ENCODE measurements at regions not wholly inside any gene's neighbourhood (a gene's known extent, or its start where the extent isn't known, plus 50 kb on each side); places are given as distances from the start of the nearest gene placed in this dataset.

- no peak for ATAC-seq (replicated peaks in 1 of 2)
Measured at GRCh38 chr9:86764671-86765343, 182.5 kb downstream of the GAS1 start.

GRCh38 chr9:86764221-86764624 is 183.1 kb downstream of the GAS1 start:
- Mint-ChIP-seq H3K36me3 (ENCODE audit: insufficient read depth in 2 of 2) (no peaks in the 10 kb centered on the region), H3K9me3 (peaks cover 1 to 4% of the 10 kb centered on the region in 2 donors), H3K4me1 (ENCODE audit: low read depth) (no peaks in the 10 kb centered on the region), H3K27ac (no peak overlapping the region), H3K27me3 (ENCODE audit: low read depth) (no peaks in the 10 kb centered on the region), H3K4me3 (no peak overlapping the region)
- DNase-seq (no peak), ATAC-seq (replicated peaks in 1 of 2) (no peak)

More at GRCh38 chr9:86764671-86765343, 182.5 kb downstream of the GAS1 start:
- Mint-ChIP-seq H3K27ac (no peak overlapping the region), H3K9me3 (peaks cover 1 to 4% of the 10 kb centered on the region in 2 donors), H3K36me3 (ENCODE audit: insufficient read depth in 2 of 2) (no peaks in the 10 kb centered on the region), H3K4me1 (ENCODE audit: low read depth) (no peaks in the 10 kb centered on the region), H3K4me3 (no peak overlapping the region), H3K27me3 (ENCODE audit: low read depth) (no peaks in the 10 kb centered on the region)
- DNase-seq: no peak

GRCh38 chr9:86763791-86764190 is 183.5 kb downstream of the GAS1 start:
- Mint-ChIP-seq H3K9me3 (peaks cover 1 to 4% of the 10 kb centered on the region in 2 donors), H3K4me3 (no peak overlapping the region), H3K4me1 (ENCODE audit: low read depth) (no peaks in the 10 kb centered on the region), H3K27me3 (ENCODE audit: low read depth) (no peaks in the 10 kb centered on the region), H3K36me3 (ENCODE audit: insufficient read depth in 2 of 2) (no peaks in the 10 kb centered on the region), H3K27ac (no peak overlapping the region)
- ATAC-seq (replicated peaks in 1 of 2) (no peak), DNase-seq (no peak)

GRCh38 chr9:86757382-86757720 is 190.0 kb downstream of the GAS1 start:
- Mint-ChIP-seq H3K27ac (no peak overlapping the region), H3K9me3 (peaks cover 1 to 4% of the 10 kb centered on the region in 2 donors), H3K4me3 (no peak overlapping the region), H3K4me1 (ENCODE audit: low read depth) (no peaks in the 10 kb centered on the region), H3K36me3 (ENCODE audit: insufficient read depth in 2 of 2) (no peaks in the 10 kb centered on the region), H3K27me3 (ENCODE audit: low read depth) (no peaks in the 10 kb centered on the region)
- no peak for DNase-seq
- no peak for ATAC-seq (replicated peaks in 1 of 2)

GRCh38 chr9:86756576-86757381 is 190.5 kb downstream of the GAS1 start:
- no peak overlapping the region for H3K4me3 Mint-ChIP-seq
- H3K4me1 Mint-ChIP-seq (ENCODE audit: low read depth): no peaks in the 10 kb centered on the region
- DNase-seq (no peak), ATAC-seq (replicated peaks in 1 of 2) (no peak)
- H3K9me3 Mint-ChIP-seq: peaks cover 1 to 4% of the 10 kb centered on the region in 2 donors
- no peaks in the 10 kb centered on the region for H3K27me3 Mint-ChIP-seq (ENCODE audit: low read depth)
- no peak overlapping the region for H3K27ac Mint-ChIP-seq
- no peaks in the 10 kb centered on the region for H3K36me3 Mint-ChIP-seq (ENCODE audit: insufficient read depth in 2 of 2)

DNA sequence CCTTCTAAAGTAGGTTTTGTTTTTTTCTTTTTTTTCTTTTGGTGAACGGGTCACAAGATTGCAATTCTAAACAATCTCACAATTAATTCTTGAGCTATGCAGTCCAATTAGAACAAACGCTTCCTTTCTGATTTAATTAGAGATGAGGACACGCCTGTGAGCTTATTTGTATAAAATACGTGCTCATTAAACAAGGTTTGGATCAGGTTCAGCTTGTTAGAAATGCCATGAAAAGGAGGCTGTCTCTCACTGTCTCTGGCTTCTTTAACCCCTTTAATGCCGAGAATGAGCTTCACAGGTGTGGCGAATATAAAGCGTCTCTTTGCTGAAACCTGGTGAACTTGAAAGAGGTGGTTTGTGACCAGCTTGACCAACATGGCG is 191.8 kb downstream of the GAS1 start:
- peaks cover 0 to 2% of the 10 kb centered on the region in 2 donors for H3K9me3 Mint-ChIP-seq
- no peak for DNase-seq
- H3K27ac Mint-ChIP-seq: no peak overlapping the region
- H3K36me3 Mint-ChIP-seq (ENCODE audit: insufficient read depth in 2 of 2): no peaks in the 10 kb centered on the region
- no peak overlapping the region for H3K4me3 Mint-ChIP-seq
- no peaks in the 10 kb centered on the region for H3K27me3 Mint-ChIP-seq (ENCODE audit: low read depth)
- no peak for ATAC-seq (replicated peaks in 1 of 2)
- H3K4me1 Mint-ChIP-seq (ENCODE audit: low read depth): no peaks in the 10 kb centered on the region

GRCh38 chr9:86754581-86755560 is 192.4 kb downstream of the GAS1 start:
- Mint-ChIP-seq H3K9me3 (peaks cover 0 to under 1% of the 10 kb centered on the region in 2 donors), H3K4me1 (ENCODE audit: low read depth) (no peaks in the 10 kb centered on the region), H3K27ac (no peak overlapping the region), H3K36me3 (ENCODE audit: insufficient read depth in 2 of 2) (no peaks in the 10 kb centered on the region), H3K27me3 (ENCODE audit: low read depth) (no peaks in the 10 kb centered on the region), H3K4me3 (no peak overlapping the region)
- ATAC-seq (replicated peaks in 1 of 2) (no peak), DNase-seq (no peak)

DNA sequence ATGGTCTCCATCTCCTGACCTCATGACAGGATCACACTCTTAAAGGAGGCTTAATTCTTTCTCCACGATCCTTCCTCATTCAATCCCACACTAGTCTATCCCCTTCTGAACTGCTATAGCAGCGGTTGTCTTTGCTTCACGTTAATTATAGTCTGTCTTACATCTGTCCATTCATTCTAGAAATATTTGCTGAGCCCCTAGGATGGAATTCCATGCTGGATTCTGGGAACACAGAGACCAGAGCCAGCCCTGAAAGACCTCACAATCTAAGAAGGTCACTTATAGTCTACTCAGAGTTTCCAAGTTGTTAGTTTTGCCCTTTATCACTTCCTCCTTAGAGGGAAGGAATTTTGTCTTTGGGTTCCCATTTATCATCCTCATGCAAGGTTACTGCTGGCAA is 193.5 kb downstream of the GAS1 start:
- Mint-ChIP-seq H3K4me1 (ENCODE audit: low read depth) (no peaks in the 10 kb centered on the region), H3K27me3 (ENCODE audit: low read depth) (no peaks in the 10 kb centered on the region), H3K4me3 (no peak overlapping the region), H3K9me3 (no peaks in the 10 kb centered on the region), H3K27ac (no peak overlapping the region), H3K36me3 (ENCODE audit: insufficient read depth in 2 of 2) (no peaks in the 10 kb centered on the region)
- ATAC-seq (replicated peaks in 1 of 2) (no peak), DNase-seq (no peak)

DNA sequence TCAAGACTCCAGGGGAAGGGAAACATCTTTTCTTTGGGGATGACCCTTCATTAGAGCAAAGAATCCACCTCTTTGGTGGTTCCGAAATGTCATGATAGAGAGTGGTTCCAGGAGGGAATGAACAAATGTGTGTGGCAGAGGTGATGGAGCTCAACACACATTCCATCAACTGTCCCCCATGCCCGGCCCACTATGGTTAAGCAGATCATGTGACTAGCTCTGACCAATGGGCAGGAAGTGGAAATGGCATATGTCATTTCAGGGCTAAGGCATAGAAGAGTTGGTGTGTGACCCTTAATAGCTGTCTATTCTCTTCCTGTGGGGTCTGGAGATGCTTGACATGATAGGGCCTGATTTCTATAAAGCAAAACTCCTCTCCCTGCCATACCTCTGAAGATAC is 194.6 kb downstream of the GAS1 start:
- Mint-ChIP-seq H3K36me3 (ENCODE audit: insufficient read depth in 2 of 2) (no peaks in the 10 kb centered on the region), H3K27me3 (ENCODE audit: low read depth) (no peaks in the 10 kb centered on the region), H3K27ac (no peak overlapping the region), H3K4me1 (ENCODE audit: low read depth) (no peaks in the 10 kb centered on the region), H3K4me3 (no peak overlapping the region), H3K9me3 (no peaks in the 10 kb centered on the region)
- DNase-seq (no peak), ATAC-seq (replicated peaks in 1 of 2) (no peak)

DNA sequence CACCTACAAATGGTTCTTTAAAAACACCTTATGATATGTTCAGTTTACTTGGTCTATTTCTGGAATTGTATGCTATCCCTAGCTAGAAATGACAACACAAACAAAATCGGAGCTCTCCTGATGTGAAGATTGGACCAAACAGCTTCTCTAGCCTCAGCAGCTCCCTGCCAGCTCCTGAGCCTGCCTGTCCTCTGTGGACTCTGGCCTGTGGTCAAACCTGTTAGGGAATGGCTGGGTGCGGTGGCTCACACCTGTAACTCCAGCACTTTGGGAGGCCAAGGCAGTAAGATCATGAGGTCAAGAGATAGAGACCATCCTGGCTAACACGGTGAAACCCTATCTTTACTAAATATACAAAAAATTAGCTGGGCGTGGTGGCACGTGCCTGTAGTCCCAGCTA is 195.3 kb downstream of the GAS1 start:
- Mint-ChIP-seq H3K4me3 (no peak overlapping the region), H3K9me3 (no peaks in the 10 kb centered on the region), H3K36me3 (ENCODE audit: insufficient read depth in 2 of 2) (no peaks in the 10 kb centered on the region), H3K27me3 (ENCODE audit: low read depth) (no peaks in the 10 kb centered on the region), H3K4me1 (ENCODE audit: low read depth) (no peaks in the 10 kb centered on the region), H3K27ac (no peak overlapping the region)
- DNase-seq (no peak), ATAC-seq (replicated peaks in 1 of 2) (no peak)

GRCh38 chr9:86751207-86751606 is 196.1 kb downstream of the GAS1 start:
- no peaks in the 10 kb centered on the region for H3K4me1 Mint-ChIP-seq (ENCODE audit: low read depth)
- no peaks in the 10 kb centered on the region for H3K9me3 Mint-ChIP-seq
- ATAC-seq (replicated peaks in 1 of 2) (no peak), DNase-seq (no peak)
- no peaks in the 10 kb centered on the region for H3K36me3 Mint-ChIP-seq (ENCODE audit: insufficient read depth in 2 of 2)
- no peak overlapping the region for H3K27ac Mint-ChIP-seq
- H3K4me3 Mint-ChIP-seq: no peak overlapping the region
- no peaks in the 10 kb centered on the region for H3K27me3 Mint-ChIP-seq (ENCODE audit: low read depth)

DNA sequence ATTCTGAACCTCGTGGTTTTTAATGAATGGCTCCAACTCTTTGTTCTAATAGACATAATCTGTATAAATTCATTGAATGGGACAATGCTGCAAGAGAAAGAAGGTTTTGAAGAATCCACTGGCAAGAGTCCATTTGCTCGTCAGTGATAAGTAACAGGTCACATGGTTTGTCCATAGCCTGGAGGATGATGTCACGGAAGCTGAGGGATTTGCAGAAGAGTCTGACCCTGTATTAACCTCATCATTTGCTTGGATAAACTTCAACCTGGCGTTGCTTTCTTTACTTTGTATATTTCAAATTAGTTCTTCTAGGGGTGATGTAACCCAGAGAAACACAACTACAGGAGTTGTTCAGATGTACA is 197.4 kb downstream of the GAS1 start:
- no peaks in the 10 kb centered on the region for H3K4me1 Mint-ChIP-seq (ENCODE audit: low read depth)

More for the DNA sequence above, 197.4 kb downstream of the GAS1 start:
- Mint-ChIP-seq H3K27ac (no peak overlapping the region), H3K27me3 (ENCODE audit: low read depth) (no peaks in the 10 kb centered on the region), H3K4me3 (no peak overlapping the region), H3K9me3 (peaks cover 0 to 2% of the 10 kb centered on the region in 2 donors), H3K36me3 (ENCODE audit: insufficient read depth in 2 of 2) (no peaks in the 10 kb centered on the region)
- no peak for DNase-seq
- no peak for ATAC-seq (replicated peaks in 1 of 2)
